ENCODE measurements at regions not wholly inside any gene's neighbourhood (a gene's known extent, or its start where the extent isn't known, plus 50 kb on each side); places are given as distances from the start of the nearest gene placed in this dataset.
"Not testable (repeated sequence)": the region's sequence is repeated elsewhere in the genome, so short reads cannot be mapped to it uniquely, and the experiment has no call there.

- no peak for DNase-seq
These were observed 173.7 kb upstream of the KIF2A start for GRCh38 chr5:62132276-62132675.

- DNase-seq: no peak
These were observed 172.6 kb upstream of the KIF2A start for GRCh38 chr5:62133426-62133825.

- no peak for DNase-seq
These were observed 171.2 kb upstream of the KIF2A start for GRCh38 chr5:62134811-62135210.

- no peak for DNase-seq
These were observed 168.4 kb upstream of the KIF2A start for GRCh38 chr5:62137628-62138027.

- DNase-seq: no peak
These were observed 167.4 kb upstream of the KIF2A start for GRCh38 chr5:62138607-62139006.

- no peak for DNase-seq
These were observed 166.3 kb upstream of the KIF2A start for GRCh38 chr5:62139741-62140140.

GRCh38 chr5:62142351-62142750 lies 163.7 kb upstream of the KIF2A start:
- no peak for DNase-seq

- DNase-seq: no peak
These were observed 162.5 kb upstream of the KIF2A start for GRCh38 chr5:62143268-62144229.

- DNase-seq: no peak
These were observed 161.5 kb upstream of the KIF2A start for GRCh38 chr5:62144401-62145022.

GRCh38 chr5:62149879-62150278 lies 156.1 kb upstream of the KIF2A start:
- no peak for DNase-seq

GRCh38 chr5:62152394-62153087 lies 153.5 kb upstream of the KIF2A start:
- no peak for DNase-seq

- DNase-seq: no peak
These were observed 151.2 kb upstream of the KIF2A start for GRCh38 chr5:62154758-62155157.

GRCh38 chr5:62155988-62156387 lies 150.0 kb upstream of the KIF2A start:
- DNase-seq: no peak

- no peak for DNase-seq
These were observed 138.4 kb upstream of the KIF2A start for GRCh38 chr5:62167561-62168057.

GRCh38 chr5:62168506-62169281 lies 137.3 kb upstream of the KIF2A start:
- DNase-seq: no peak

GRCh38 chr5:62178258-62178657 lies 127.7 kb upstream of the KIF2A start:
- DNase-seq: no peak

- no peak for DNase-seq
These were observed 123.2 kb upstream of the KIF2A start for GRCh38 chr5:62182802-62183201.

- no peak for DNase-seq
These were observed 122.3 kb upstream of the KIF2A start for GRCh38 chr5:62183727-62184126.

GRCh38 chr5:62184444-62184843 lies 121.6 kb upstream of the KIF2A start:
- no peak for DNase-seq

- no peak for DNase-seq
These were observed 115.8 kb upstream of the KIF2A start for GRCh38 chr5:62190173-62190572.

GRCh38 chr5:62190931-62191330 lies 115.1 kb upstream of the KIF2A start:
- no peak for DNase-seq

GRCh38 chr5:62192958-62193357 lies 113.0 kb upstream of the KIF2A start:
- no peak for DNase-seq

- not testable (repeated sequence) for DNase-seq
These were observed 109.5 kb upstream of the KIF2A start for GRCh38 chr5:62196532-62196931.
